ENCODE measurements at regions not wholly inside any gene's neighbourhood (a gene's known extent, or its start where the extent isn't known, plus 50 kb on each side); places are given as distances from the start of the nearest gene placed in this dataset.

DNA sequence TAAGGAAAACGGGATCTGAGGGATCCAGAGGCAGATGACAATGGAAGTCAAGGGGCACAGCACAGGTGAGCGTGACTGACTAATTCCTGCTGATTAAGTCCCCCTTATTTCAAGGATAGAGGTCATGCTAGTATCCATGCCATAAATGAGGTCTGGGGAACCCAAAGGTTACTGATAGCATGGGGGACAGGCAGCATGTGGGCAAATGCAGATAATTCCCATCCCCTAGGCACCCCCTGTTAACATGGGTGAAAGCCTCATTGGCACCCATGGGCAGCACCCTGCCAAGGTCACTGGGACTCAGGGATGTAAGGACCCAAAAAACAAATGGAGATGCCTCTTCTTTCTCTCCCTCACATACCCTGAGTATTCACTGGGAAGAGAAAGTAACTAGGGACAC, 139.7 kb downstream of the WDR11 start:
- Histone ChIP-seq H3K27ac (ENCODE audit: control insufficient read depth, insufficient read depth) (no peak overlapping the region), H3K9ac (ENCODE audit: control insufficient read depth, insufficient read depth, low read length) (no peak overlapping the region), H3K9me3 (replicated peaks; ENCODE audit: control insufficient read depth, insufficient read depth, low read length) (no peaks in the 10 kb centered on the region; the same call in 2 of the 3 replicates), H3K4me2 (ENCODE audit: control insufficient read depth, insufficient read depth) (no peak overlapping the region), H4K20me1 (ENCODE audit: control insufficient read depth, insufficient read depth) (no peaks in the 10 kb centered on the region), H3K36me3 (ENCODE audit: control insufficient read depth in 2 of 2, insufficient read depth in 2 of 2, low read length in 1 of 2) (no peaks in the 10 kb centered on the region), H3K27me3 (replicated peaks in 1 of 2; ENCODE audit: control insufficient read depth in 2 of 2, insufficient read depth in 2 of 2, low read length in 1 of 2) (no peaks in the 10 kb centered on the region), H3K79me2 (ENCODE audit: control insufficient read depth, insufficient read depth, low read length) (no peaks in the 10 kb centered on the region), H3K4me1 (ENCODE audit: control insufficient read depth, insufficient read depth, low read length) (no peaks in the 10 kb centered on the region), H3K4me3 (no peak overlapping the region), H2AFZ (ENCODE audit: control insufficient read depth, low read depth, low read length) (no peak overlapping the region)
- ChIA-PET RAD21 (ENCODE audit: unreplicated experiment) (no interaction called here), CTCF (interaction anchor here (1.1 kb wide), 1 partner anchor 47 kb away, joined by 3 read pairs; no protein-coding TSS in a partner anchor), POLR2A (no interaction called here), SMC1A (ENCODE audit: uncharacterized antibody, unreplicated experiment) (no interaction called here)
- in situ Hi-C loops (cut with MboI): no loop called here
- intact Hi-C loops (cut with micrococcal nuclease; ENCODE audit: unreplicated experiment): no loop called here
- 6% methylated on average over 2 of the region's 2 CpGs for WGBS (ENCODE audit: insufficient coverage, insufficient replicate concordance, low lambda C conversion rate, missing lambda C conversion rate)
- BruUV-seq (replicated peaks): no TSS peak
- no peak for TF ChIP-seq CHD1 (IDR thresholded peaks at IDR 0.05; ENCODE audit: low read depth, low read length)
- no peak for TF ChIP-seq IRF3 (IDR thresholded peaks at IDR 0.05)
- no peak for TF ChIP-seq SMC3 (IDR thresholded peaks at IDR 0.05; ENCODE audit: borderline replicate concordance, low read length)
- no peak for TF ChIP-seq BMI1 (IDR thresholded peaks at IDR 0.05; ENCODE audit: borderline replicate concordance)
- no peak for TF ChIP-seq BHLHE40 (IDR thresholded peaks at IDR 0.05; ENCODE audit: borderline replicate concordance in 1 of 2, low read depth in 2 of 2, low read length in 1 of 2)
- TF ChIP-seq POLR2AphosphoS5 (IDR thresholded peaks at IDR 0.05; ENCODE audit: low read length): no peak
- TF ChIP-seq ZNF207 (IDR thresholded peaks at IDR 0.05; ENCODE audit: borderline replicate concordance): no peak
- no peak for TF ChIP-seq CEBPB (IDR thresholded peaks at IDR 0.05; ENCODE audit: borderline replicate concordance in 1 of 2, low read depth in 2 of 2, low read length in 2 of 2)
- no peak for TF ChIP-seq EGR1 (IDR thresholded peaks at IDR 0.05; ENCODE audit: borderline replicate concordance in 1 of 2, low read depth in 2 of 2, low read length in 2 of 2)
- no peak for TF ChIP-seq IRF5 (IDR thresholded peaks at IDR 0.05; ENCODE audit: borderline replicate concordance)
- DNase-seq (ENCODE audit: low read depth, low spot score): no peak
- no peak for ATAC-seq
- no peak for FAIRE-seq

Data from GM12878 (cell line).